ENCODE measurements at regions not wholly inside any gene's neighbourhood (a gene's known extent, or its start where the extent isn't known, plus 50 kb on each side); places are given as distances from the start of the nearest gene placed in this dataset.
A peak's percentile ranks its signal among the peaks of the same experiment; 100 is the strongest.

DNA sequence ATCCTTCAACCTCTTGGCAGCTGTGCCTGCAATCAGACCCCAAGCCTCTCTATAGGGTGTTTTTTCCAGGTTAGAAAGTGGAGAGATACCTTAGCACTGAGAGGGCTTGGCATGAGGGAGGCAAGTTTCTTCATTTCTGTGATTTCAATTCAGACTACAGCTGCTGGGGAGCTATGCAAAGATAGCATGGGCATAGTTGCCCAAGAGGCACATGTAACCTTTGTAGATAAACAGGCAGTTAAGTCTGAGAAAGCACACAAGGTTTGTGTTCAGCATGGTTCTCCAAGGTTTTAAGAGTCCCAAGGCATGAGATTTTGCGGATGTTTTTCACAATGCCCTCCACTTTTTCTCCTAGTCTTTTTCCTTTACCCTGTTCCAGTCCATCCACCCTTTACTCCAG lies 385.0 kb upstream of the ETAA1 start:
- no peak for DNase-seq (ENCODE audit: low read depth in 4 of 4, low spot score in 2 of 4)

DNA sequence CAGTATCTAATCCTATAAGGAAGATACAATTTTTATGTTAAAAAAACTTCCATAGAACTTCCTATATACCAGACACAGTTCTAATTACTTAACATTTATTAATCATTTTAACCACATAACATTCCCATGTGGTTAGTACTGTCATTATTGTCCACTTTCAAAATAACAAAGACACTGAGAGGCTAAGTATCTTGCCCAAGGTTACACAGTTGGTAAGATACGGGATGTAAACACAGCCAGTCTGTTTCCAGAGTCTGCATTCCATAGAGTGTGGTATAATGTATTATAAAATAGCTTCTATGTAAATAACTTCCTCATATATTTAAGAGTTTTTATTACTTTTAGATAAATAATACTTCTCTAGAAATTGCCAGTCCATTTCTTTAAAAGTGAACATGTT lies 383.3 kb upstream of the ETAA1 start:
- no peak for DNase-seq (ENCODE audit: low read depth in 4 of 4, low spot score in 2 of 4)

DNA sequence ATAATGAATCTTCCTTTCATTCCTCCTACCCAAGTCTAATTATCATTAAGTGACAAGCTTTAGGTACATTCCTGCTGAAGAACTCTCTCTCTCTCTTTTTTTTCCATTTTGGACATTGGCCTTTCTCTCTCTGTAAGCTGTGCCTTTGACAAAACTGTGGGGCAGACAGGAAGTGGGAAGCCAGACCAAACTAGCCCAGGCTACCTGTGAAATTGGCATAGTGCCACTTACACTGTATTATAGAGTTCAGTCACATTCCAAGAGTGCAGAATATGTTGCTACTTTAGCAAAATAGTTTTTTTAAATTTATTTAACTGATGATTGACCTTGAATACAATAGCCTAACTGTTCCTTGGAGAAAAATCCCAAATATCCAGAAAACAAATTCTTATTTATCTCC lies 381.5 kb upstream of the ETAA1 start:
- DNase-seq (ENCODE audit: low read depth in 4 of 4, low spot score in 2 of 4): no peak

DNA sequence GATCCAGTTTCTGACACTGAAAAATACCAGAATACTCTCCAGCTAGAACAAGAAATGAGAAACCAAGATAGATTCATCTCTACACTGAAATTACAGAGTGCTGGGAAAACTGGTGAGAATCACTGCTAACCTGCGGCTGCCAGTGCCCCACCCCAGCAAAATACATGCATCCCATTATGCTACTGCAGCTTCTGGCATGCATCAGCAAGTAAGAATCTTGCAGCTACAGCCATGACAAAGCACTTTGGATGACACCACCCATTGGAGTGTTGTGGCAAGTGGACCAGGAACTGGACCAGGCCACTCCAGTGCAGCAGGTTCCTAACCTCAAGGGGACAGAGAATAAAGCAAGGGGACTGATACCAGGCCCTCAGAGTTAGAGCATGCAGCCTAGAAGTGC lies 378.8 kb upstream of the ETAA1 start:
- DNase-seq (ENCODE audit: low read depth in 4 of 4, low spot score in 2 of 4): no peak

DNA sequence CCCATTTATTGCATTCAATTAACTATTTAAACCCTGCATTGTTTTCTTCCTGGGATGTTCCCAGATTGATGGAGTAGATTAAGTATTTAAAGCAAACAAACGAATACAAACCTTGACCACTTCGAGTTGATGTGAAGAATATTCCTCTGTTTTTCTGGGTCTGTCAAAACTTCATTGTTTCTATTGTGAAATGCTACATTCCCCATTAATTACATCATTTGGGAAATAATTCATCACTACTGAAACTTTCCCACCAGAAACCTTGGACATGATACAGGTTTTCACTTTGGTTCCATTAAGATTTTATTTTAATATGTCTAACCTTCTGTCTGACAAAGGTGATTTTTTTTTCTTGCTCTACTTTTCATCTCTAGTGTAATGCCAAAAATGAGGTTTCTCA lies 365.1 kb upstream of the ETAA1 start:
- DNase-seq (ENCODE audit: low read depth in 4 of 4, low spot score in 2 of 4): no peak

DNA sequence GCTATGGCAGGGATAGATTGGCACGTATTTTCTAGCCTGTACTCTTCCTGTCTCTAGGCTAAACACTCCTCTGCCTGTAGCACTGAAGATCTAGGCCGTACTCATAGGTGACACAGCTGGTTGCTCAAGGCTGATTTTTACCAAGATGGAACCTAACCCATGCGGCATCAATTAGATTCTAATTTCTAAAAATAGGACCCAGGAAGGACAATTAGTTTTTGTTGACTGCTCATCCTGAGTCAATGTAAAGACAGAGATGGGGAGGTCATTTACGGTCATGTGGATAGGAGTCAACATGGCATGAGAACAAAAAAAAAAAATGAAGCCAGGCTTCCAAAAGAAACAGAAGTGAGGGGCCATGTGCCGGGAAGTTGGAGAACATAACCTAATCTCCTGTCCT lies 360.7 kb upstream of the ETAA1 start:
- no peak for DNase-seq (ENCODE audit: low read depth in 4 of 4, low spot score in 2 of 4)

DNA sequence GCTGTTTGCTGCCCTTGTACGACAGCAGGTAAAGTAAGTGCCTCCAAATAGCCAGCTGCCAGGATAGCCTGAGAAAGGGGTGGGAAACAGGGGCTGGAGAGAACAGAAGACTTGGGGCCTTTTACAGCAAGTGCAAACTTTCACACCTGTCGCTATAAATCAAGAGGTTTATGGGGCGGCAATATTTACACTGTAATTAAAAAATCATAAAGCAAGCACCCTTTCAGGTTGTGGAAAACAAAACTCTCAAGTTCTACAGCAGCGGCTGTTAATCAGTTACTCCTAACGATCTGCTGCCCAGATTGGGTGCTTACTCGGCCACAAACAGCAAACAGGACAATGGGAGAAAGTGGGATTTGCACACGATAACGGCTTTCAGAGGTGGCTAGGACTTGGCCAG lies 359.5 kb upstream of the ETAA1 start:
- DNase-seq (ENCODE audit: low read depth in 4 of 4, low spot score in 2 of 4): peak; percentile 54 to 87 (median 80)

DNA sequence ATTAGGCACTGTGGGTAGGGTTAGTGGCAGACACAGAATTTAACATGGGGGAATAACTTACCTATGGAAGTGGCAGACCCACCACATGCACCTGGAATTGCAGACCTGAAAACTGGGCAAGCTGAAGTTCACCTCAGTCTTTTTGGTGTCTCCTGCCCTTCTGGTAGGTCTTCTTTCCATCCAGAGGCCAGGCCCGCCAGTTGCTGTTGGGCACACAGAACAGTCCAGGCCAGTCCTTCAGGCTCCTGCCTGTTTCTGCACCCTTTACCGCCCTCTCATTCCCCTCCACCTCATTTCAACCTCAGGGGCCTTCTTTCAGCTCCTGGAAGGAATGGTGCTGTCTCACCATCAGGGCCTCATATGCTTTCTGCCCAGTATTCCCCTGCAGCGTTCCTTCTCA lies 358.9 kb upstream of the ETAA1 start:
- no peak for DNase-seq (ENCODE audit: low read depth in 4 of 4, low spot score in 2 of 4)

DNA sequence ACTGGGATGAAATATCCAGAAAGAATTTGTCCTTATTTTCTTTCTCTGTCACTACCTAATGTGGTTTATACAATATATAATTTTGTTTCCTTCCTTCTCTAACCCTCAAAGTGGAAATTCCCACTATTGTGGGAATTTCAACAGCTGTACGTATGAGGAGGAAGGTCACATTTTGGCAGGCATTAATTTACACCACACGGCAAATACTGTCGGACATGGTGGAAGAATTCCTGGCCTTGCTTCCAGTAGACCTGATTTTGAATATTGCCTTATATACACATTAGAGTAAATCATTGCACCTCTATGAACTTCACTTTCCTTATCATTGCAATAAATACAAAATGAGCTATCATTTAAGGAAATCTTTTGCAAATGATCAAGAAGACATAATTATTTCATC lies 358.1 kb upstream of the ETAA1 start:
- DNase-seq (ENCODE audit: low read depth in 4 of 4, low spot score in 2 of 4): no peak

DNA sequence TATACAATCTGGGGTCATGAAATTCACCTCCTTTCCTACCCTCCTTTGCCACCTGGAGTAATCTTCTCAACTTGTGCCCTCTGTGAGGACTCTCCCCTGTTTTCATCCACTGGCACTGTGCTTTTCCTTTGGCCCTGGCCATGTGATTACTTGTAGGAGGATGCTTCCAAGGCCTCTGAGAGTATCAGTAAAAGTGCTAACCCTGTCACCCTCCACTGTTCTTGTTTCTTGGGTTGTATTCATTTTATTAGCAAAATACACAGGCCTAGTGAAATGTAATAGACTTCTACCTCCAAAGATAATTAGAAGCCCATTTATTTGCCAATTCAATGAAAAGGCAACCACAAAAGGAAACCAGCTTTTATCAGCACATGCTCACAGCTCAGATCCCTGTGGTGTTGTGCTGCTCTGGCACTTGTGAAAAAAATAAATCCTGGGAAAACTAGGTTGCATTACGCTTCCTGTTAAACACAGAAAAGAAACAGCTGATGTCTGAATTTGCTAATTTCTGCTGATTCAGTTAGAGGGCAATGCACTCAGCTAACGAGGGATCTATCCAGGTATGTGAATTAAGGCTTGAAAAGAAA lies 357.5 kb upstream of the ETAA1 start:
- DNase-seq (ENCODE audit: low read depth in 4 of 4, low spot score in 2 of 4): no peak

DNA sequence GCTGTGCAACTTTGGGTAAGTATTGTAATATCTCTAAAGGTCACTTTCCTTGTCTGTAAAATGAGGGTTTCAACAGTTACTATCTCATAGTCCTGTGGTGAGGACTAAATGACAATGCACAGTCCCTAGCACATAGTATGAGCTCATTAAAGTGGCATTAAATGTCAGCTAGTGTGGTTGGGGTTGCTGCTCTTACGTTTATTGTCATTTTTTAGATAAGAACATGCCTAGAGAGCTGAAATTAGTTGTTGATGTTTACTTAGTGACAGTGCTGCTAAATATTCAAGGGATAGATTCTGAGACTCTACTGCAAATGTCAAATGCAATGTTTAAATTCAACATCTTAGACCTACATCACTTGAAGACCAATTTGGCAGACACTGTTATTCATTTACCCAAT lies 356.1 kb upstream of the ETAA1 start:
- DNase-seq (ENCODE audit: low read depth in 4 of 4, low spot score in 2 of 4): no peak

DNA sequence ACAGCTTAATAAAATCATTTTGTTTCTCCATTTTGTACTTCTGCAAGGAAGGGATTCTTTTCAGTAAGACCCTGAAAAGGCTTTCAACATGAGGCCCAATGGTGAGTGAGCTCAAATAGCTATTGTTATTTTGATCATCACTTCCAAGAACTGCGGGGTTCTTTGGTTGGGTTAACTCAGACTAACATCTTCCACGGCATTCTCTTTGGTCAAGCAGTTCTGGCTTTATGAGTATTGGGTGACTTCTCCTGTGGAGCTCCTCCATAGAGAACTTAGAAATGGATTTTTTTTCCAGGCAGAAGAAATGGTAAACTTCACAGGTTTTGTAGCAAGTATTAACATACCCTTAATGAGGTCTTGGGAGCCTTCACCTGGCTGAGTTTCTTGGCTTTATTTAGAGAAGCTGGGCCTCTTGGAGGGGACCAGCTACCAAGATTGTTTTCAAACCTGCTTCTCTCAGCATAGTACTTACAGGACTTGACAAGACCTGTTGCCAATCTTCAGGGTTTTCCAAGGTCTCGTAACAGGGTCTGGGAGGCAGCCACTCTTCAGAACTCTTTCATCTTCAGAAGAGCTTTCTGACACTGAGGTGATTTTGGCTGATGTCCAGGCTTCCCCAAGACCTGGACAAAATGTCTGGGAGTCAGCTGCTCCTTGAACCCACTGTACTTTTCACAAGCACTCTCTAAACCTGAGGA lies 353.2 kb upstream of the ETAA1 start:
- no peak for DNase-seq (ENCODE audit: low read depth in 4 of 4, low spot score in 2 of 4)

DNA sequence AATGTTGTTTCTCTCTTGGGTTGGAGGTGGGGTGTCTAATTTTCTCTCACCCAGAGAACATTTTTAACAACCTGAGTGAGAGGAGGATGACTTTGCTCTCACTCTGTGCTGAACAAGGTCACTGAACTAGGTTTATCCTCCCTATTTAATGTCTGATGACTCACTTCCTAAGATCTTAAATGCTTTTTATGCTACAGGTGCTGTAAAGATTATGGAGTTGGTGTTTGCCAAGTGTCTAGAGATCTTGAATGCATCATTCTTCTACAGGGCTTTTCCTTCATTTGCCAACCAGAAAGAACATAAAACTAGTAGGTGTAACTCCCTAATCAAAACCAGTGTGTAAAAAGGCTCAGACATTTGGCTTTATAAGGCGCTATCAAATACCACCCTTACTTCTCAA lies 350.5 kb upstream of the ETAA1 start:
- DNase-seq (ENCODE audit: low read depth in 4 of 4, low spot score in 2 of 4): no peak

DNA sequence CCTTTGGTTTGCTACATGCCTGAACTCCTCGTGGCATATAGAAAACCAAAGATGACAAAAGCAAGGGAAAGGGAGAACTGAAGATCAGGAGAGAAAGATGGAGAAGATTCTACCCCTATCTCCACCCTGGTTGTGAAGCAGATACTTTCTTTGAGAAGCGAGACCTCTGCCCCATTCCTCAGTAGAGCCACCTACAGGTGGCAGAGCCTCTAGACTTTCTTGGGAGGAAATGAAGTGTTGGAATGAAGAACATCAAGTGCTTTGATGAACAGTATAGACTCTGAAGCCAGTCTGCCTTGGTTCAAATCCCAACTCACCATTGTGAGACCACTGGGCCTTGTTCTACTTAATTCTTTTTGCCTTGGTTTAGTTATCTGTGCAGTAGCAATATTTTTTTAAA lies 348.8 kb upstream of the ETAA1 start:
- DNase-seq (ENCODE audit: low read depth in 4 of 4, low spot score in 2 of 4): no peak

DNA sequence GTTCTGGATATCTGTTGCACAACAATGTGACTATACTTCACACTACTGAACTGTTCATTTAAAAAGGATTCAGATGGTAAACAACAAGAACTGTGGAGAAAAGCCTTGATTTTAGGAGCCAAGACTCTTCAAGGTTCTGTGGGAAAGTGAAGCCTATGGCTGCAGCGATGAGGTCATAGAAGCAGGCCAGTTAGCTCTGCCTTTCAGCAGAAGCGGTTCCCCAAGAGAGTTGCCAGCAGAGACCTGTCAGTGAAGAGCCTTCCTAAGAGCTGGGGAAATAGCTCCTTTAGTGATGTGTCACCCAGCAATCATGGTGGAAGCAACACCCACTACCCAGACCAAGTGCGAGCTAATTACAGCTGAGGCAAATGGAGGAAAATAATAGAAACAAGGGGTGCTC lies 346.5 kb upstream of the ETAA1 start:
- DNase-seq (ENCODE audit: low read depth in 4 of 4, low spot score in 2 of 4): no peak

DNA sequence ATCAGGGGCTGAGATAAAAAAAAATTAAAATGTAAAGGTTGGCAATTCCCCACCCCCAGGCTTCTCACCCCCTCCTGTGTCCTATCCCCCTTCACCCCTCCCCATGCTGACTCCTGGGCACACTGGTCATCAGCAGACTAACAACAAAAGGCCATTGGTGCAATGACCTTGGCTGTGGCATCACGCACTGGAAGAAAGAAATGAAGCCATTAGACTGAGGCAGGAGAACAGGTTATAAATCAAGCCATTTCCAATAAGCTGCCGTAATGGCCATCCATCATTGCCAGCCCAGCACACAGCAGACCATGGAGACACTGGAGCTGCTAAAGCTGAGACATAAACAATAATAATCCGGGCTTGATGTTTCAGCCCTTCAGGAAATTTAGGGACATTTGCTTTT lies 342.4 kb upstream of the ETAA1 start:
- DNase-seq (ENCODE audit: low read depth in 4 of 4, low spot score in 2 of 4): no peak

DNA sequence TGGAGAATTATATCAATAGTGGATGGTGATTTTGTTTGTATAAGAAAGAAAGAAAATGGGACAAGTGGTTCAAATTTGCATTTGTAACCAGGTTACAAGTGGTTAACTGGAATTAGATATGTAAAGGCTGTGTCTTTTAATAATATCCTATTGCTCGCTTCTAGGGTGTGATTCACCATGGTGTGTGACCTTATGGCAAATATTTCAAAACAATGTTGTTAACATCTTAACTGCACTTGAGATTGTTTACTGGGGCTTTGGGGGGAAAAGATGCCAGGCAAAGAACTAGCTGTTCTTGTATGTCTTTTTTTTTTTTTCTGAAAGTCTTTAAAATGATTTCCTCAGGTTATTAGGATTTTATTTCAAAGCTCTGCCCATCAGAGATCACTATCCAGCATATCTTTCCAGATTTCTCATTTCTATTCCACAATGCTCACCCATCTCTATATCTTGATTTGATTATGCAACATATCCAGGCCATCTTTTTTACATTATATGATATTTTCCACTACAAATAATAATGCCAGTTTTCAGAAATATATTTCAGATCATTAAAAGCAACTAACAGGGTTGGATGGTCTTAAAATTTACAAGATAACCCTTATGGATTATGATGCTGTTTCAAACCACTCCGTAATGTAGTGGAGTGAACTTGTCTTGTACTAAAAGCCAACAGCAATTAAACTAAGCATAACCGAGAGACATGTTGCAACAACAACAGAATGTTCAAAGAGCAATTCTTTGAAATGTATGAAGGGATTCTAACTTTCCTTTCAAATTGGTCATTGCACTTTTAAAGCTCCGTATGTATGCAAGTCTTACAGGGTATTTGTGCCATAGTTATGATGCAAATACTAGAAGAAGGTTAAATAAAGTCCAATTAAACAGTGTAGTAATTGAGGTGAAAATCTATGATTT lies 341.5 kb upstream of the ETAA1 start:
- DNase-seq (ENCODE audit: low read depth in 4 of 4, low spot score in 2 of 4): no peak

DNA sequence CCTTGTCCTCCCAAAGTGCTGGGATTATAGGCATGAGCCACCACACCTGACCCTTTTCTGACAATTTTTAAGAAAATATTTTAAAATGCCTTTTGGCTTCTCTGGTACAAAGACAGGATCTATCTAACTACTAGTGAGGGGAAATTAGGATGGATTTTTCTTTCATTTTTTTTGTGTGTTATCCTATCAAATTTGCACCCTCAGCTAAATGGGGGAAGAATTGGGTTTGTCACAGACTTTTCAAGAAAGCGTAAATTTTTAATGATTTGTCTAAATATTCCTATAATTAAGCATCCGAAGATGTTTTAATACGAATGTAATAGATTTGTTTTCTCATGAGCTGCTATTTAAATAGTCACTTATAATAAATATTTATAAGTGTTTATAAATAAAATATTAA lies 340.0 kb upstream of the ETAA1 start:
- no peak for DNase-seq (ENCODE audit: low read depth in 4 of 4, low spot score in 2 of 4)

DNA sequence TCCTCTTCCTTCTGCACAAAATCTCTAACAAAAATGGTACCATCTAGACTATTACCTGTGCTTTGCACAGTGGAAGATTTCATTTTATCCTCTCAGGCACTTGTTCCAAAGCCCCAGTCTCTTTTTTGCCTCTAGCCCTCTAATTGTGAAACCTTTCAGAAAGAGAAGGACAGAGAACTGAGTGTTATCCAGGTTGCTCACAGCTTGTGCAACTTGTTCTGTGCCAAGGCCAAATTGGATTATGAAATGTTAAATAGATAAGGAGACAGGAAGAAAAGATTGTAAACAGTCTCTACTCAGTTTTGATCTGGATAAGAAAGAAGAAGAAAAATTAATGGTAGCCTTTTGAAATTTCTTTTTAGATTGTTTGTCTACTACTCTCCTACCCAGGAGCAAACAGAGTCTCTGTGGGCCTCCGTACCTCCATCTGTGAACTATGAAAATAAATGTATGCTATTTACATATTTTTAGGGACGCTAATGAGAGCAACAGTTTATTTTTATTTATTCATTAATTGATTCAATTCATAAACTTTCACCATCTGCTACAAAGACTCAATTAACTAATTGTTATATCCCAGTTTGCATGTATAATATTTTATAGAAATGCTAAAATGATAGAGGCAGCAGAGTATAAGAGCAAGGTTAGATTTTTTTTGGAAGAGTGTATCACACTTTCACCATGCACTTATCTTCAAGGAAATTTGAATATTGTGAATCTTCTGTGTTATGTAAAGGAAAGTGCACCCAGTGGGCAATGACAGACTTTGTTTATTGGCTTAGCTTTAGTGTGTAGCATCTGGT lies 339.0 kb upstream of the ETAA1 start:
- no peak for DNase-seq (ENCODE audit: low read depth in 4 of 4, low spot score in 2 of 4)

DNA sequence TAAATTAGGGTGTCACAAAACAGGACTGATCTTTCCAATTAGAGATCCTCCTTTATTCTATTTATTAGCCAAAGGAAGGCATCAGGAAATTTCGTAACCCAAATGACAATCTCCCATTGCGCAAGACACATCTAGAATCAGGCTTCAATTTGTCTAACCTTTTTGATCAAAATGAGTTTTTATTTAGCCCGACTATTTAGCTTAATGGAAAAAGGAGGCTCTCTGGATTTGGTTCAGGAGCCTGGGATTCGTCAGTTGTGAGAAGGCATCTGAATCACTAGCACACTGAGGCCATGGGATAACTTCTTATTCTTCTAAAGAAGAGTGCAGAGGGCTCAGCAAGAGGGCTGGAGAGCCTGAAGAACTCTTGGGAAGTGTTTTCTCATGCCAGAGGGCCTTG lies 332.1 kb upstream of the ETAA1 start:
- DNase-seq (ENCODE audit: low read depth in 4 of 4, low spot score in 2 of 4): no peak

DNA sequence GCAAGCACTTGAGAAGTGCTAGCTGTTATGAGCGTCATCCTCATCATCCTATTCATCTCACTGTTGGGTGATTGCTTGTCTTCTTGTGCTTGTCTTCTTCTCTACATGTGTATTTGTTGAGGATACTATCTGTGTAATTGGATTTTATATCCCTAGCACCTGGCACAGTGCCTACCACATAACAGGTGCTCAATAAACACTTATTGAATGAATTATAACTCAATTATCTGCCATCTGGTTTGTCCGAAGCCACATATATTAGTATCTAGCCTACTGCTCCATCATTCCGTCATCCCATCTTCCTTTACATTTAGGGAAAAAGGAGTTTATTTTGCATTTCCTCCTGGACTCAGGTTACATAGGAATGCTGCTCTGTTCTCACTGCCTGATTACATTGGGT lies 330.4 kb upstream of the ETAA1 start:
- DNase-seq (ENCODE audit: low read depth in 4 of 4, low spot score in 2 of 4): no peak

Data from left renal cortex interstitium (tissue), 4 donors.